AG10803 (cell line): ENCODE measurements at regions not wholly inside any gene's neighbourhood (a gene's known extent, or its start where the extent isn't known, plus 50 kb on each side); places are given as distances from the start of the nearest gene placed in this dataset.

Experiments
- DNase-seq: peaks from one replicate; pipeline ENCODE4 v3.0.0; 2010; ENCODE audit warnings: low read depth
- H3K4me3 ChIP-seq: 2 replicates; pipeline ENCODE4 v1.5.1; 2011; ENCODE audit warnings: mild to moderate bottlenecking, low read length, control low read depth
- CTCF ChIP-seq: conservative IDR thresholded peaks from 2 replicates; pipeline ENCODE4 v1.5.1; 2011; ENCODE audit warnings: mild to moderate bottlenecking, low read length, control low read depth, inconsistent platforms

- no peak for DNase-seq
- TF ChIP-seq CTCF = no peak
- no peak overlapping the region for H3K4me3 ChIP-seq
These were observed 86.6 kb upstream of the LEP start for GRCh38 chr7:128154504-128154903.

- no peak for TF ChIP-seq CTCF
- H3K4me3 ChIP-seq = no peak overlapping the region
- no peak for DNase-seq
These were observed 85.9 kb upstream of the LEP start for GRCh38 chr7:128155100-128155740.

- H3K4me3 ChIP-seq = no peak overlapping the region
- TF ChIP-seq CTCF = no peak
These were observed 83.2 kb upstream of the LEP start for GRCh38 chr7:128157906-128158305.

GRCh38 chr7:128158370-128158769, 82.7 kb upstream of the LEP start:
- no peak for DNase-seq
- TF ChIP-seq CTCF = no peak
- H3K4me3 ChIP-seq = no peak overlapping the region

More at GRCh38 chr7:128157906-128158305, 83.2 kb upstream of the LEP start:
- no peak for DNase-seq

- no peak overlapping the region for H3K4me3 ChIP-seq
- DNase-seq = no peak
- no peak for TF ChIP-seq CTCF
These were observed 80.8 kb upstream of the LEP start for GRCh38 chr7:128160296-128160695.

- no peak overlapping the region for H3K4me3 ChIP-seq
- no peak for TF ChIP-seq CTCF
- DNase-seq = peak; percentile 8
These were observed 79.5 kb upstream of the LEP start for GRCh38 chr7:128161466-128162125.

GRCh38 chr7:128162666-128163065, 78.4 kb upstream of the LEP start:
- DNase-seq = no peak
- H3K4me3 ChIP-seq = no peak overlapping the region
- no peak for TF ChIP-seq CTCF
